Vagina (tissue), 2 donors: ENCODE measurements at regions not wholly inside any gene's neighbourhood (a gene's known extent, or its start where the extent isn't known, plus 50 kb on each side); places are given as distances from the start of the nearest gene placed in this dataset.

ENCODE experiments used
- CTCF ChIP-seq, 3 experiments: fragments of 450-650 bp in 2 of 3; fragments of 200-600 bp in 1 of 3; sonication (generic) in 1 of 3; IDR thresholded peaks; one replicate each; pipeline ENCODE4 v1.5.1; 2017 to 2019; ENCODE audit warnings: antibody characterized with exemption in 3 of 3, mild to moderate bottlenecking in 2 of 3, moderate library complexity in 2 of 3
- POLR2AphosphoS5 ChIP-seq, 2 donors: sonication (generic); formaldehyde crosslinking; IDR thresholded peaks; one replicate each; pipeline ENCODE4 v1.9.0; 2017; ENCODE audit warnings: antibody characterized with exemption in 2 of 2, mild to moderate bottlenecking in 2 of 2, low read depth in 1 of 2; ENCODE audit not compliant: insufficient read depth in 1 of 2

GRCh38 chr16:59148056-59148768 is 414.1 kb upstream of the GOT2 start:
- TF ChIP-seq CTCF (IDR thresholded peaks at IDR 0.05) = no peak
- no peak for TF ChIP-seq POLR2AphosphoS5 (IDR thresholded peaks at IDR 0.05; ENCODE audit: insufficient read depth in 1 of 2, low read depth in 1 of 2)
